ENCODE measurements at regions not wholly inside any gene's neighbourhood (a gene's known extent, or its start where the extent isn't known, plus 50 kb on each side); places are given as distances from the start of the nearest gene placed in this dataset.

- POLR2A ChIA-PET = interaction anchor here (0.7 kb wide), 1 partner anchor 292 kb away, joined by 3 read pairs; no protein-coding TSS in a partner anchor
- H4K20me1 ChIP-seq (ENCODE audit: insufficient read depth, low read length) = no peaks in the 10 kb centered on the region
- TF ChIP-seq EZH2phosphoT487 (IDR thresholded peaks at IDR 0.05; ENCODE audit: borderline replicate concordance, low read depth, low read length) = no peak
- TF ChIP-seq CTCF (conservative IDR thresholded peaks at IDR 0.05; ENCODE audit: low read length) = no peak
- H3K9me3 ChIP-seq (ENCODE audit: low read length) = no peaks in the 10 kb centered on the region
- no TSS peak for BruUV-seq (replicated peaks)
- no peaks in the 10 kb centered on the region for H3K79me2 ChIP-seq (ENCODE audit: insufficient read depth, low read depth, low read length)
- no peak for DNase-seq (ENCODE audit: low spot score)
- no peak overlapping the region for H3K4me2 ChIP-seq (ENCODE audit: low read length)
- no peak overlapping the region for H3K4me3 ChIP-seq (ENCODE audit: low read depth, low read length, poor library complexity, severe bottlenecking)
- no peaks in the 10 kb centered on the region for H3K36me3 ChIP-seq (ENCODE audit: insufficient read depth, low read length)
- H3K9me2 ChIP-seq (ENCODE audit: insufficient read depth, low read length) = no peaks in the 10 kb centered on the region
- H3K4me1 ChIP-seq (ENCODE audit: insufficient read depth, low read length, poor library complexity, severe bottlenecking) = no peaks in the 10 kb centered on the region
- CTCF ChIA-PET (ENCODE audit: unreplicated experiment) = interaction anchor here (0.6 kb wide), 1 partner anchor 100 kb away, joined by 3 read pairs; no protein-coding TSS in a partner anchor
- intact Hi-C loops (cut with micrococcal nuclease; ENCODE audit: unreplicated experiment) = no loop called here
- no peak overlapping the region for H3K27ac ChIP-seq (ENCODE audit: low read depth, low read length, poor library complexity, severe bottlenecking)
- H2AFZ ChIP-seq (ENCODE audit: low read length) = no peak overlapping the region
Observed at GRCh38 chr10:23974746-23975272, 234.1 kb upstream of the KIAA1217 start.

GRCh38 chr10:23975431-23975830, 233.5 kb upstream of the KIAA1217 start:
- Histone ChIP-seq H3K4me2 (ENCODE audit: low read length) (no peak overlapping the region), H3K9me3 (ENCODE audit: low read length) (no peaks in the 10 kb centered on the region), H3K4me3 (ENCODE audit: low read depth, low read length, poor library complexity, severe bottlenecking) (no peak overlapping the region), H3K4me1 (ENCODE audit: insufficient read depth, low read length, poor library complexity, severe bottlenecking) (no peaks in the 10 kb centered on the region), H2AFZ (ENCODE audit: low read length) (no peak overlapping the region), H3K9me2 (ENCODE audit: insufficient read depth, low read length) (no peaks in the 10 kb centered on the region), H3K27ac (ENCODE audit: low read depth, low read length, poor library complexity, severe bottlenecking) (no peak overlapping the region), H3K79me2 (ENCODE audit: insufficient read depth, low read depth, low read length) (no peaks in the 10 kb centered on the region), H3K36me3 (ENCODE audit: insufficient read depth, low read length) (no peaks in the 10 kb centered on the region), H4K20me1 (ENCODE audit: insufficient read depth, low read length) (no peaks in the 10 kb centered on the region)
- TF ChIP-seq EZH2phosphoT487 (IDR thresholded peaks at IDR 0.05; ENCODE audit: borderline replicate concordance, low read depth, low read length) (no peak), CTCF (conservative IDR thresholded peaks at IDR 0.05; ENCODE audit: low read length) (no peak)
- intact Hi-C loops (cut with micrococcal nuclease; ENCODE audit: unreplicated experiment) = no loop called here
- DNase-seq (ENCODE audit: low spot score) = no peak
- ChIA-PET POLR2A (interaction anchor here (0.7 kb wide), 1 partner anchor 293 kb away, joined by 3 read pairs; no protein-coding TSS in a partner anchor), CTCF (ENCODE audit: unreplicated experiment) (interaction anchor here (0.6 kb wide), 1 partner anchor 99 kb away, joined by 3 read pairs; no protein-coding TSS in a partner anchor)
- BruUV-seq (replicated peaks) = no TSS peak

- Histone ChIP-seq H3K79me2 (ENCODE audit: insufficient read depth, low read depth, low read length) (no peaks in the 10 kb centered on the region), H3K4me1 (ENCODE audit: insufficient read depth, low read length, poor library complexity, severe bottlenecking) (no peaks in the 10 kb centered on the region), H3K27ac (ENCODE audit: low read depth, low read length, poor library complexity, severe bottlenecking) (no peak overlapping the region), H3K9me2 (ENCODE audit: insufficient read depth, low read length) (no peaks in the 10 kb centered on the region), H3K4me2 (ENCODE audit: low read length) (no peak overlapping the region), H3K9me3 (ENCODE audit: low read length) (no peaks in the 10 kb centered on the region), H3K36me3 (ENCODE audit: insufficient read depth, low read length) (no peaks in the 10 kb centered on the region), H2AFZ (ENCODE audit: low read length) (no peak overlapping the region), H3K4me3 (ENCODE audit: low read depth, low read length, poor library complexity, severe bottlenecking) (no peak overlapping the region), H4K20me1 (ENCODE audit: insufficient read depth, low read length) (no peaks in the 10 kb centered on the region)
- no peak for TF ChIP-seq CTCF (conservative IDR thresholded peaks at IDR 0.05; ENCODE audit: low read length)
- no peak for TF ChIP-seq EZH2phosphoT487 (IDR thresholded peaks at IDR 0.05; ENCODE audit: borderline replicate concordance, low read depth, low read length)
- ChIA-PET CTCF (ENCODE audit: unreplicated experiment) (no interaction called here), POLR2A (no interaction called here)
- intact Hi-C loops (cut with micrococcal nuclease; ENCODE audit: unreplicated experiment) = no loop called here
- no peak for DNase-seq (ENCODE audit: low spot score)
- no TSS peak for BruUV-seq (replicated peaks)
Observed at GRCh38 chr10:23976275-23976674, 232.7 kb upstream of the KIAA1217 start.

Data from OCI-LY7 (cell line).